DMS 273 (cell line): ENCODE measurements at regions not wholly inside any gene's neighbourhood (a gene's known extent, or its start where the extent isn't known, plus 50 kb on each side); places are given as distances from the start of the nearest gene placed in this dataset.
A peak's percentile ranks its signal among the peaks of the same experiment; 100 is the strongest.
"Not testable (repeated sequence)": the region's sequence is repeated elsewhere in the genome, so short reads cannot be mapped to it uniquely, and the experiment has no call there.

Source experiments
- DNase-seq: peaks from one replicate; lab custom pipeline; 2025; ENCODE audit not compliant: unreplicated experiment; lab: John Stamatoyannopoulos, UW

DNA sequence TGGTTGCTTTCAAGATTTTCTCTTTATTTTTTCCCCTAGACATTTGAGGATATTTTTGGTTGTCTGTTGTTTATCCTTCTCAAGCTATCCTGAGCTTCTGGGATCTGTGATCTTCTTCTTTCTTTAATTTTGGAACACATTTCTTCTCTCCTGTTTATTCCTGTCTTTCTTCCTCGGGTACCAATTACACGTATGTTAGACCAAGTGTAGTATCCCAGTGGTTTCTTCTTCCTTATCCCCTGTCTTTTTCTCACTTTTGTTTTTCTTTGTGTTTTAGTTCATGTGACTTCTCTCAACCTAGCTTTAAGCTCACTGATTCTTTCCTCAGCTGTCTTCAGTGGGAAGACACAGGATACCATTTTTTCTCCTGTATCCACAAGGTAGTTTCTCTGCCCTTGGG lies 120.0 kb downstream of the GALR1 start:
- peak; percentile 23 for DNase-seq

GRCh38 chr18:77373730-77374445 lies 124.2 kb downstream of the GALR1 start:
- DNase-seq, result no peak

DNA sequence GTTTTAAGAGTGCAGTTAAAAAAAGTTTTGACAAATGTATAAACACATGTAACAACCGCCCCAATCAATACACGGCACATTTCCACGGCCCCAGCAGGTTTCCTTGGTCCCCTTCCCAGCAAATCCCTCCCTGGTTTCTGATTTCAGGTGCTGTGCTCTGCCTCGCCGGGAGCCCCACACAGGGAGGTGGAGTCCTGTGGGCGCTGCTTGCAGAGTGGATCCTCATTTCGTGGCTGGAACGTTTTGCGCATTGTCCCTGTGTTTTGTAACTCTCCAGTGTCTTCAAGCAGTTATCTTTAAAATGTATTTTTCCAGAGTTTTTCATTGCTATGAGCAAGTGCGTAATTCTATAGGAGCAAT lies 124.8 kb downstream of the GALR1 start:
- no peak for DNase-seq

- peak; percentile 36 for DNase-seq
Measured at GRCh38 chr18:77376043-77376732, 126.5 kb downstream of the GALR1 start.

GRCh38 chr18:77376733-77377094 lies 127.1 kb downstream of the GALR1 start:
- DNase-seq, result no peak

DNA sequence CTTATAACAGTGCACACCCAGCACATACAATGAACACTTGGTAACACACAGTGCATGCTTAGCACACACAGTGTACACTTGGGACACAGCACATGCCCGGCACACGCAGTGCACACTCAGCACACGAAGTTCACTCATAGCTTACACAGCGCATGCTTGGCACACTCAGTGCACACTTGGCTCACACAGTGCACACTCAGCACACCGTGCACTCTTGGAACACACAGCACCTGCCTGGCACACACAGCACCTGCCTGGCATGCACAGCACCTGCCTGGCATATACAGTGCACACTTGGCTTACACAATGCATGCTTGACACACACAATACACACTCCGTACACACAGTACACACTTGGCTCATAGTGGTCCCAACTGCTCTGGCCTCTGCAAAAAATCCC lies 128.2 kb downstream of the GALR1 start:
- no peak for DNase-seq

GRCh38 chr18:77379976-77380509 lies 130.4 kb downstream of the GALR1 start:
- DNase-seq, result no peak

DNA sequence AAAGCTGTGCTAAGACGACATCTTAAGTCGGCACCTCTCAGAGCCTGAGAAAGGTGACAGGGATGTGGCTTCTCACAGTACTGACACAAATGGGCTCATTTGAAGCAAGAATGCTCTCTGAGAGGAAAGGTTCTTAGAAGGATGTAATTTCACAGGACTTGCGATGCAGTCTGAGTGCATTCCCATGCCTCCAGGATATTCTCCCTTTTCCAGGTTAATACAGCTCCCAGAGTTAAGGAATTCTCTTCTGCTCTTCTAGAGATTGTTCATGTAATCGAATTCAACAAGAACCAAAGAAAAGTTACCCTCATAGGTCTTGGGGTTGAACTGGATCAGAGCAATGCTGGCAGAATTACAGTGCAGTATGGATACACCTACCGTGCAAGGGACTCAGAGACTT lies 131.0 kb downstream of the GALR1 start:
- DNase-seq, result no peak

GRCh38 chr18:77392321-77392720 lies 142.7 kb downstream of the GALR1 start:
- DNase-seq, result no peak

DNA sequence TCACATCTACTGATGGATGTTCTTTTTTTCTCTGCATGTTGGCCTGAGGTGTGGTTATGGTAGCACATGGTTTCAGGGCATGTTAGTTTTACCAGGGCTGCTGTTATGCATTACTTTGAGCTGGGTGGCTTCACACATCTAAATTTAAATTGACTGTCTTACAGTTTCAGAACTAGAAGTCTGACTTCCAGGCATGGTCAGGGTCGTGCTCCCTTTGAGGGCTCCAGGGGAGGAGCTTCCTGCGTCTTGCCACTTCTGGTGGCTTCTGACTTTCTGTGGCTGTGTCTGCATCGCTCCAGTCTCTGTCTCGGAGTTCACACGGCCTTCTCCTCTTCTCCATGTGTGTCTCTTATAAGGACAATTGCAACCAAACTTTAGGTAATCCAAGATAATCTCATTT lies 143.9 kb downstream of the GALR1 start:
- no peak for DNase-seq

GRCh38 chr18:77395953-77396352 lies 146.3 kb downstream of the GALR1 start:
- no peak for DNase-seq

GRCh38 chr18:77397056-77397455 lies 147.4 kb downstream of the GALR1 start:
- DNase-seq, result no peak

DNA sequence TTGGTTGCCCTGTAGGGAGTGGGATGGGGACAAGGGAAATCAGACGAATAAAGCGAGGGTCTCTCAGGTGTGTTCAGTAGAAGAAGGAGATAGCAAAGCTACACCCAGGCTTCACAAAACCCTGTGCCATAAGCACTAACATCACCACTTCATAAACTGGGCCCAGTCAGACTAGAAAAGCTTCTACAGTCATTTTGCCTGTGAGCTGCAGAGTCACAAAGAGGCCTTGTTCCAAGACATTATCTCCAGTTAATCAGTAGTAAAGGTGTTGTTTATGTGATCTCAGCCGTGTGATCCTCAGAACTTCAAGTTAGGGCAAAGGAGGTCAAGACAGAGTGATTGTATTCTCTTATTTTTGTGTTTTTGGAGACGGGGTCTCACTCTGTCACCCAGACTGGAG lies 148.0 kb downstream of the GALR1 start:
- DNase-seq, result no peak

DNA sequence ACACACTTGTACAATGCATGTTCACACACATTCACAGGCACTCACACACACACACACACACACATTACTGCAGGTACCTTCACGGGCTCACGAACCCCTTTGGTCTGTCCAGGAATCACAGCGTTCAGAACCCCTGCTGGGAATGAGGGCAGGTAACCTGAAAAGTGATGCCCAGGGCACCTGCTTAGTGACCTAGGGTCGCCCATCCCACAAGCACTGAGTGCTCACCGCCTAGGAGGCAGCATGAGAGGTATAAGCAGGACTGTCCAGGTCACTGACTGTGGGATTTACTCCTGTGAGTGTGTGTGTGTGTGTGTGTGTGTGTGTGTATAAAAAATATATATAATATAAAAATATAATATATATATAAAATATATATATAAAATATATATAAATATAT lies 150.9 kb downstream of the GALR1 start:
- DNase-seq, result no peak

DNA sequence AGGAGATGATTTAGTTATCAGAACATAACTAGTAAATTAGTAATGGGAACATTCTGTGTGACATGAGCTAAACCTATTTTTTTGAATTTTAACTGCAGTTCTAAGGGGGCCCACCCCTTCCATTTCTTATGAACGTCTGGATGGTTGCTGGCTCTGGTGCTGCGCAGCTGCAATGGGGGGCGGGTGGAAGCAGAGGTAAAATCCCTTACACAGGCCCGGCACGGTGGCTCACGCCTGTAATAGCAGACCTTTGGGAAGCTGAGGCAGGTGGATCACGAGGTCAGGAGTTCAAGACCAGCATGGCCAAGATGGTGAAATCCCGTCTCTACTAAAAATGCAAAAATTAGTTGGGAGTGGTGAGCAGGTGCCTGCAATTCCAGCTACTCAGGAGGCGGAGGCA lies 151.5 kb downstream of the GALR1 start:
- no peak for DNase-seq

DNA sequence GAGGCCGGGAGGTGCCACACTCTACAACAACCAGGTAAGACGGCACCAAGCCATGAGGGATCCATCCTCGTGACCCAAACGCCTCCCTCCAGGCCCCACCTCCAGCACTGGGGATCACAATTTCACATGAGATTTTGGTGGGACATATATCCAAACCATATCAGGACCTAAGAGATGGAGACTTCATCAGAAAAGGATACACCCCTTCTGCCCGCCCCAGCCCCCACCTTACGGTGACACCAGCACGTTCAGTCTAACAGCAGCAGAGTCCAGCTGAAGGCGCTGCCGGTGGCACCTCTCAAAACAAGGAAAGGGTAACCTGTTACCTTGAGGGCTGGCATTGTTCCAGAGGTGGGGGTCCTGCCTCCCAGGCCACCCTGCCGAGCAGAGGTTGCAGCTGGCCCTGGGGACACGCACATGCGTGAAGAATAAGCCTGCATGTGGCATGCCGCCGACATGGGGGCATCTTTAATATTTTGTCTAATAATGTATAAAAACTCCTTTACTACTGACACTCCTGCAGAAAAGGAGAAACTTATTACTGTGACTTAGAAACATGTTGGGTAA lies 154.4 kb downstream of the GALR1 start:
- no peak for DNase-seq

DNA sequence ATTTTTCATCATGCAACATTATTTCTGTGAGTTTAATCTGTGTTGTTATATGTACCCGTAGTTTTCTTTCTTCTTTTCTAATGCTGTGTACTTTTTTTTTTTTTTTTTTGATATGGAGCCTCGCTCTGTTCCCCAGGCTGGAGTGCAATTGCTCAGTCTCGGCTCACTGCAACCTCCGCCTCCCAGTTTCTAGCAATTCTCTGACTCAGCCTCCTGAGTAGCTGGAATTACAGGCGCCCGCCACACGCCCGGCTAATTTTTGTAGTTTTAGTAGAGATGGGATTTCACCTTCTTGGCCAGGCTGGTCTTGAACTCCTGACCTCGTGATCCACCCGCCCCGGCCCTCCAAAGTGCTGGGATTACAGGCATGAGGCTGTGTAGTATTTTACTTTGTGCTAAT lies 155.4 kb downstream of the GALR1 start:
- no peak for DNase-seq

- DNase-seq, result no peak
Measured at GRCh38 chr18:77407733-77408132, 158.1 kb downstream of the GALR1 start.

GRCh38 chr18:77421546-77421945 lies 171.9 kb downstream of the GALR1 start:
- DNase-seq, result not testable (repeated sequence)

DNA sequence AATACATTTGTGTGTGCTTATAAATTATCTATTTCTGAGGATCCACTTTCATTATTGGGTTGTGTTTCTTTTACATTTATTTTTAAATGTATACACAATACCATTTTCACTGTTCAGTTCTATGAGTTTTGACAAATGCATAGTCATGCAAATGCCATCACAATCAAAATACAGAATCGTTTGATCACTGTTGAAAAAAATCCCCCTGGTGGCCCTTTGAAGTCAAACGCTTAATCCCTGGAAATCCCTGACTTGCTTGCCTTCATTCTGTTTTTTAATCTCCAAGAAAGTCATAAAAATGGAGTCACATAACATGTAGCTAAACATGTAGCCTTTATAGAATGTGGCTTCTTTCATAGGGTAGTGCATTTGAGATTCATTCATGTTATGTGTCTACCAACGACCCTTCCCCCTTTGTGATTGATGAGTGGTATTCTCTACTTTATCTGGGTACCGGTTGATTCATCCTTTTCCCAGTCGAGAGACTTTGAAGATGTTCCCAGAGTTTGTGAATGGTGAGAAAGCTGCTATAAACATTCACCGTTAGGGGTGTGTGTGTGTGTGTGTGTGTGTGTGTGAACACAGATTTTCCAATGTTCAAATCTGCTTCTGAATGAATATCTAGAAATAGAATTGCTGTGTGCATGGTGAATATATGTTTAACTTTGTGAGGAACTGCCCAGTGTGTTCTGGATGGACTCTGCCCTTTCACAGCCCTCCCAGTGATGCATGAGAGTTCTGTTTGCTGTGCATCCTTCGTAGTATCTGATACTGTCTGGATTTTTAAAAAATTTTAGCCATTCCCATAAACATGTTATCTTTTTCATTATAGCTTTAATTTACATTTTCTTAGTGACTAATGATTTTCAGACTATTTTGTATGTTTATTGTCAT lies 173.6 kb downstream of the GALR1 start:
- DNase-seq, result peak; percentile 60

DNA sequence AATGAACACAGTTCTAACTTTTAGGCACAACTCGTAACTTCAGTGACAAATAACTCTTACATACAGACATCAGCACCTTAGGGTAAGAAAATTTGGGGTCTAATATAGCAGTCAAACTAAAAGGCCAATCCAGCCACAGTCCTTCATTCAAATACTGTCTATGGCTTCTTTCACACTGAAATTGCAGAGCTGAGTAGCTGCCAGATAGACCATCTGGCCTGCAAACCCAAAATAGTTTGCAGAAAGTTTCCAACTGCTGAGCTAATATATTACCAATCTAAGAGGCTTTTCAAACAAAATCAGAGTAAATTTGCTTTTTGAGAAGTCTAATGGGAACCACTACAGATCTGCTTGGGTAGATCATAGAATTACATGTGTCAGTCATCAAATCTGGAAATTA lies 183.4 kb downstream of the GALR1 start:
- peak; percentile 68 for DNase-seq
